ENCODE measurements at regions not wholly inside any gene's neighbourhood (a gene's known extent, or its start where the extent isn't known, plus 50 kb on each side); places are given as distances from the start of the nearest gene placed in this dataset.

- TF ChIP-seq CTCF (conservative IDR thresholded peaks at IDR 0.05; ENCODE audit: low read depth, low read length): no peak
- no peak for TF ChIP-seq EZH2 (IDR thresholded peaks at IDR 0.05; ENCODE audit: low read length, unreplicated experiment)
- no peak for TF ChIP-seq EZH2phosphoT487 (IDR thresholded peaks at IDR 0.05; ENCODE audit: borderline replicate concordance, low read length)
Observed at GRCh38 chr4:11618666-11619282, 190.1 kb upstream of the HS3ST1 start.

Data from PC-3 (cell line).